Tibial nerve (tissue), 4 donors: ENCODE measurements at regions not wholly inside any gene's neighbourhood (a gene's known extent, or its start where the extent isn't known, plus 50 kb on each side); places are given as distances from the start of the nearest gene placed in this dataset.

Source experiments
- DNase-seq, 2 donors: peaks; one replicate each; pipeline ENCODE4 v3.0.0-alpha.2; 2019; ENCODE audit warnings: low spot score in 2 of 2
- H3K27ac ChIP-seq, 4 donors: fragments of 200-600 bp; sonication (generic) in 3 of 4; one replicate each; pipeline ENCODE4 v1.5.1; 2017 to 2019; ENCODE audit warnings: mild to moderate bottlenecking in 1 of 4
- H3K27me3 ChIP-seq, 2 donors: fragments of 200-600 bp; sonication (generic) in 1 of 2; one replicate each; pipeline versions ENCODE4 v1.5.1 to v1.6.0; 2017 to 2019
- H3K36me3 ChIP-seq, 3 donors: fragments of 200-600 bp; sonication (generic); one replicate each; pipeline ENCODE4 v1.5.1; 2018 to 2019
- H3K4me1 ChIP-seq, 4 donors: fragments of 200-600 bp; sonication (generic) in 3 of 4; one replicate each; pipeline ENCODE4 v1.5.1; 2017 to 2019
- H3K4me3 ChIP-seq, 4 donors: fragments of 200-600 bp; sonication (generic) in 3 of 4; one replicate each; pipeline ENCODE4 v1.5.1; 2017 to 2019; ENCODE audit warnings: mild to moderate bottlenecking in 1 of 4, moderate library complexity in 1 of 4
- H3K9me3 ChIP-seq, 4 donors: fragments of 200-600 bp; sonication (generic) in 3 of 4; one replicate each; pipeline ENCODE4 v1.5.1; 2017 to 2019
- EP300 ChIP-seq, 2 donors: sonication (generic); formaldehyde crosslinking; IDR thresholded peaks; one replicate each; pipeline ENCODE4 v1.6.1; 2017; ENCODE audit warnings: antibody characterized with exemption in 2 of 2, mild to moderate bottlenecking in 1 of 2
- POLR2A ChIP-seq, 2 donors: fragments of 450-650 bp; IDR thresholded peaks; one replicate each; pipeline ENCODE4 v1.6.1; 2017; ENCODE audit warnings: antibody characterized with exemption in 2 of 2, mild to moderate bottlenecking in 2 of 2, moderate library complexity in 2 of 2
- WGBS, 2 donors: methylation state at CpG; one replicate each; pipeline ENCODE4 v1.1.5; 2018; 5-methylcytosine and 5-hydroxymethylcytosine counted together
- TF ChIP-seq, protein P1 (sequence below), 5 experiments: fragments of 200-600 bp in 3 of 5; fragments of 450-650 bp in 2 of 5; sonication (generic) in 3 of 5; IDR thresholded peaks; one replicate each; pipeline ENCODE4 v1.5.1; 2016 to 2019; ENCODE audit warnings: antibody characterized with exemption in 5 of 5, mild to moderate bottlenecking in 3 of 5, moderate library complexity in 2 of 5

DNA sequence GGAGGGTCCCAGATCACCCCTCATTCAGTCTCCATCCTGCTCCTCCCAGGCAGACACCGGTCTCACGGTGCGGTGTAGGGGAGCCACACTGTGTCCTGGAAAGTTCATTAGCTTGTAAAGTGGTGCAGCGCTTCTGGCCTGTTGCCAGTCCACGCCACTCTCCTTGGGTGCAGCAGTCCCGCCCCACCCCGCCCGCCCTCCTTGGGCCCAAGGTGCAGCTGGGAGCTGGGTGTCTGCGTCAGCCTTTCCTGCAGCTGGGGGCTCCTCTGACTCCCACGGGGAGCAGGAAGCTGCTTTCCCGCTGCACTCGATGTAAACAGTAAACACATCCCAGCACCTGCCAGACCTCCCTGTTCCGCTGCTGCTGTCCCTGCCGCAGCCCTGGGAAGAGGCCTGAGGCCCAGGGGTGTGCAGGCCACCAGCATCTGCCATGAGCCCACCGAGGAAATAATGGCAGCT is 53.8 kb upstream of the ASB18 start:
- H3K9me3 ChIP-seq = peaks cover 0 to 12% (median 1%) of the 10 kb centered on the region in 4 donors
- peaks cover 0 to 1% (median 0%) of the 10 kb centered on the region in 3 donors for H3K36me3 ChIP-seq
- no peak overlapping the region for H3K4me3 ChIP-seq
- no peak overlapping the region for H3K27ac ChIP-seq
- TF ChIP-seq POLR2A (IDR thresholded peaks at IDR 0.05) (no peak), EP300 (IDR thresholded peaks at IDR 0.05) (no peak)
- TF ChIP-seq, protein P1, sequence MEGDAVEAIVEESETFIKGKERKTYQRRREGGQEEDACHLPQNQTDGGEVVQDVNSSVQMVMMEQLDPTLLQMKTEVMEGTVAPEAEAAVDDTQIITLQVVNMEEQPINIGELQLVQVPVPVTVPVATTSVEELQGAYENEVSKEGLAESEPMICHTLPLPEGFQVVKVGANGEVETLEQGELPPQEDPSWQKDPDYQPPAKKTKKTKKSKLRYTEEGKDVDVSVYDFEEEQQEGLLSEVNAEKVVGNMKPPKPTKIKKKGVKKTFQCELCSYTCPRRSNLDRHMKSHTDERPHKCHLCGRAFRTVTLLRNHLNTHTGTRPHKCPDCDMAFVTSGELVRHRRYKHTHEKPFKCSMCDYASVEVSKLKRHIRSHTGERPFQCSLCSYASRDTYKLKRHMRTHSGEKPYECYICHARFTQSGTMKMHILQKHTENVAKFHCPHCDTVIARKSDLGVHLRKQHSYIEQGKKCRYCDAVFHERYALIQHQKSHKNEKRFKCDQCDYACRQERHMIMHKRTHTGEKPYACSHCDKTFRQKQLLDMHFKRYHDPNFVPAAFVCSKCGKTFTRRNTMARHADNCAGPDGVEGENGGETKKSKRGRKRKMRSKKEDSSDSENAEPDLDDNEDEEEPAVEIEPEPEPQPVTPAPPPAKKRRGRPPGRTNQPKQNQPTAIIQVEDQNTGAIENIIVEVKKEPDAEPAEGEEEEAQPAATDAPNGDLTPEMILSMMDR (IDR thresholded peaks at IDR 0.05) = no peak
- no peak for DNase-seq
- no peaks in the 10 kb centered on the region for H3K4me1 ChIP-seq
- 44 to 66% methylated on average over 13 of the region's 15 CpGs for WGBS, 2 donors
- H3K27me3 ChIP-seq = no peaks in the 10 kb centered on the region

DNA sequence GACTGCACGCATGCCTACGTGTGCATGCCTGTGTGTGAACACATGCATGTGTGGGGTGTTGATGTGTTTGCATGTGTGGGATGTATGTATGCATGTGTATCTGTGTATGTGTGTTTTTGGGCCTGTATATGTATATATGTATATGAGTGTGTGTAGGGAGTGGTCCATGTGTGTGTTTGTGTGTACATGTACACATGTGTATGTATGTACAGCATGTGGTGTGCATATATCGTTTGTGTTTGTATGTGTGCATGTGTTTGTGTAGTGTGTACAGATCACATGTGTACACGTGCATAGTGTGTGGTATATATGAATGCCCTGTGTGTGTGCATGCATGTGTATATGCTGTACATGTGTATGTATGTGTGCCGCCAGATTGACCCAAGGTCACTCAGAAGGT is 54.2 kb upstream of the ASB18 start:
- H3K36me3 ChIP-seq = peaks cover 0 to 2% (median 0%) of the 10 kb centered on the region in 3 donors
- no peak overlapping the region for H3K27ac ChIP-seq
- TF ChIP-seq EP300 (IDR thresholded peaks at IDR 0.05) (no peak), POLR2A (IDR thresholded peaks at IDR 0.05) (no peak)
- TF ChIP-seq, protein P1 (IDR thresholded peaks at IDR 0.05) = no peak
- H3K27me3 ChIP-seq = no peaks in the 10 kb centered on the region
- DNase-seq = no peak
- no peak overlapping the region for H3K4me3 ChIP-seq
- 87 to 95% methylated on average over 5 of the region's 5 CpGs for WGBS, 2 donors
- peaks cover 0 to 8% (median 1%) of the 10 kb centered on the region in 4 donors for H3K9me3 ChIP-seq
- no peaks in the 10 kb centered on the region for H3K4me1 ChIP-seq

GRCh38 chr2:236319036-236319435 is 54.8 kb upstream of the ASB18 start:
- Histone ChIP-seq H3K36me3 (peaks cover 0 to 2% (median 0%) of the 10 kb centered on the region in 3 donors), H3K4me3 (no peak overlapping the region), H3K27ac (no peak overlapping the region), H3K4me1 (no peaks in the 10 kb centered on the region), H3K9me3 (peaks cover 0 to 3% (median under 1%) of the 10 kb centered on the region in 4 donors), H3K27me3 (no peaks in the 10 kb centered on the region)
- WGBS, 2 donors = 92 to 93% methylated on average over 9 of the region's 9 CpGs
- no peak for DNase-seq
- TF ChIP-seq POLR2A (IDR thresholded peaks at IDR 0.05) = no peak
- TF ChIP-seq, protein P1 (IDR thresholded peaks at IDR 0.05) = no peak
- TF ChIP-seq EP300 (IDR thresholded peaks at IDR 0.05) = no peak

DNA sequence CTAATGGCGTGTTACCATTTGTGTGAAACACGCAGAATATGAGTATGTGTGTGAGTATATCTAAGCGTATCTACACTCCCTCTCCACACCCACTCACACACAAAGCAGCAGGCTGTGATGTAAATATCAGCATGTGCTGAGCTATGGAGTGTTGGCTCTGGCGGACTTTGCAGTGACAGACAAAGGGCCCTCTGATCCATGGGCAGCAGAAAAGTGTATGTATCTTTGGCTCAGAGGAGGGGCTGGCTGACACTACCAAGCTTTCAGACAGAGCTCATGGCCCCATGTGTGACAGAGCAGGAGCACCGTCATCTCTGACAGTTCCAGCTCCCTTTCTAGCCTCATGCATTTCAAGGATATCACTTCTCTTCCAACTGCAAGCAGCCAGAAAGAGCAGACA is 57.2 kb upstream of the ASB18 start:
- Histone ChIP-seq H3K27me3 (no peaks in the 10 kb centered on the region), H3K4me3 (no peak overlapping the region), H3K36me3 (peaks cover 0 to 2% (median 0%) of the 10 kb centered on the region in 3 donors), H3K27ac (peak overlapping the region in 2 of 4 donors; percentile 28 to 50), H3K9me3 (no peaks in the 10 kb centered on the region), H3K4me1 (no peaks in the 10 kb centered on the region)
- no peak for DNase-seq
- TF ChIP-seq, protein P1 (IDR thresholded peaks at IDR 0.05) = no peak
- TF ChIP-seq POLR2A (IDR thresholded peaks at IDR 0.05) = no peak
- peak in 1 of 2 donors; percentile 39 for TF ChIP-seq EP300 (IDR thresholded peaks at IDR 0.05)
- 57 to 62% methylated on average over 5 of the region's 5 CpGs for WGBS, 2 donors

DNA sequence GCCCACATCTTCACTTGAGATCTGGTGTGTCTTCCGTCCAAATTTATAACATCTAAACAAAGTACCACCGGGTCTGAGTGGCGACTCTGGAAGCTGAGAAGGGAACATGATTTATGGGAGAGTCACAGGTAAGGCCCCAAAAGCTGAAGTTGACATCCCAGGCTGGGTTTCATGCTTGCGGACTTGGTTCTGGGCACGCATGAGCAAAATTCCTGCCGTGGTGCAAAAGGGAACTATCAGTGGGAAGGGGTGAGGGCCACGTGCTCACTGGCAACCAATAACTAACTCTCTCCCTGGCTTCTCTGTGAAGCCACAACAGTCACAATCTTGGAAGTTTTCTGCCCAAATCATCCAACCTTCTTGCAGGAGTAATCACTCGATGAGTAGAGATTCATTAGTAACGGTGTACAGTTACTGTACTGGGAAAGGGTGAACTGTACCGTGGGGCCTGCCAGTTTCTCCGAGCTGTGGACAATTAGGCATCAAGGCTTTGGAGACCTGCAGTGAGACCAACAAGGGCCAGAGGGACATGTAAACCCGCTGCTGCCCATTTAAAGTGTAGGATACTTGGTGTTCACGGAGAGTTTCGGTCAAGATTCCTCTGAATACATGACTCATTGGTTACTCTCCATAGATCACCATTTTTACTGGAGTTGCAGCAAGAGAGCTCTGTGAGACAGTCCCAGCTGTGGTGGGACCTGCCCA is 69.4 kb upstream of the ASB18 start:
- TF ChIP-seq POLR2A (IDR thresholded peaks at IDR 0.05) (no peak), EP300 (IDR thresholded peaks at IDR 0.05) (no peak)
- TF ChIP-seq, protein P1 (IDR thresholded peaks at IDR 0.05) = no peak
- Histone ChIP-seq H3K4me3 (no peak overlapping the region), H3K27ac (peak overlapping the region in 1 of 4 donors; percentile 46), H3K9me3 (no peaks in the 10 kb centered on the region), H3K4me1 (peaks cover 0 to 7% (median 0%) of the 10 kb centered on the region in 4 donors), H3K36me3 (no peaks in the 10 kb centered on the region), H3K27me3 (no peaks in the 10 kb centered on the region)
- WGBS, 2 donors = 87 to 95% methylated on average over 14 of the region's 14 CpGs
- DNase-seq = no peak
